Eye (tissue), 1 donor: ENCODE measurements at regions not wholly inside any gene's neighbourhood (a gene's known extent, or its start where the extent isn't known, plus 50 kb on each side); places are given as distances from the start of the nearest gene placed in this dataset.

ENCODE experiments used
- DNase-seq: peaks from one replicate; pipeline ENCODE4 v3.0.0-alpha.2; 2015

- DNase-seq: no peak
Measured at GRCh38 chr13:73228546-73228945, 169.7 kb downstream of the KLF5 start.

DNA sequence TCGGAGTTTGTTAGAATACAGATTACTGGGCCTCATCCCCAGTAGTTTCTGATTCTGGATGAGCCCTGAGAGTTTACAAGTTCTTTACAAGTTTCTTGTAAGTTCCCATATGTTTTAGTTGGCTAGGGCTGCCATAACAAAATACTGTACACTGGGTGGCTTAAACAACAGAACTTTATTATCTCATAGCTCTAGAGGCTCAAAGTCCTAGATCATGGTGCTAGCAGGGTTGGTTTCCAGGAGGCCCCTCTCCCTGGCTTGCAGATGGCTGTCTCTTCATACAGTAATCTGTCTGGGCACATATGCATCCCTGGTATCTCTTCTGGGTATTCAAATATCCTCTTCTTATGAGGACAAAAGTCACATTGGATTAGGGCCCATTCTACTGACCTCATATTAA is 167.2 kb downstream of the KLF5 start:
- DNase-seq: no peak

DNA sequence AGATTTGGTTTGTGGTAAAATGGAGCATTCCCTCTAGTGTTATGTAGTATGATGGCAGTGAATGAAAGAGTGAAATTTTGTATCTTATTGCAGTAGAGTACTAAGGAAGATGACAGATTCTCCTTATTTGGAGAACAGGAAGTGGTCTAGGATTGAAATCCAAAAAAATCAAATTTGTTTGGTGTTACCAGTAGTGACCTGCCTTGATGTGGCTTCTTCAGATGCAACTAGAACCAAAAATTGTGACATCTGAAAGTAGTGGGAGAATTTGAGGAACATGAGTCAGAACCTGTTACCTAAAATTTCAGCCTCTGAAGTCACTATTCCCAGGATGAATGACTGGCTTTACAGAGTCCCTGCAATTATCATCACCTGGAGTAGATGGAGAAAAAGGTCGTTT is 165.9 kb downstream of the KLF5 start:
- no peak for DNase-seq

DNA sequence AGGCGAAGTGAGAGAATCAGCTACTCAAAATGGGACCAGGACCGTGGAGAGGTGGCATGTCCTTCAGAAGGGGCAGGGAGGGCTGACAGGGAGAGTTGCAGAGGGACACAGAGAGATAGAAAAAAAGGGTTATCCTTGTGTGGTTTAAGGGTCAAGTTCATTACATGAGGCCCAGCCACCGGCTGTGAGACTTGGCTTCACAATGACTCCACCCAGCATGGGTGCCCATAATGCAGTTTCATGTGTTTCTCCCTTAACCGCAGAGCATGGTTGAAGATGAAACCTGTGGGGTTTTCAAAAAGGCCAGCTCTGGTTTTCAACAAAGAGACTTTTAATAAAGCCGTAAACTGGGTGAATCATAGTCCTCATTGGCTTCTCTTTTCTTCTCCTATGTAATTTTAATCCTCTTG is 164.6 kb downstream of the KLF5 start:
- DNase-seq: no peak

DNA sequence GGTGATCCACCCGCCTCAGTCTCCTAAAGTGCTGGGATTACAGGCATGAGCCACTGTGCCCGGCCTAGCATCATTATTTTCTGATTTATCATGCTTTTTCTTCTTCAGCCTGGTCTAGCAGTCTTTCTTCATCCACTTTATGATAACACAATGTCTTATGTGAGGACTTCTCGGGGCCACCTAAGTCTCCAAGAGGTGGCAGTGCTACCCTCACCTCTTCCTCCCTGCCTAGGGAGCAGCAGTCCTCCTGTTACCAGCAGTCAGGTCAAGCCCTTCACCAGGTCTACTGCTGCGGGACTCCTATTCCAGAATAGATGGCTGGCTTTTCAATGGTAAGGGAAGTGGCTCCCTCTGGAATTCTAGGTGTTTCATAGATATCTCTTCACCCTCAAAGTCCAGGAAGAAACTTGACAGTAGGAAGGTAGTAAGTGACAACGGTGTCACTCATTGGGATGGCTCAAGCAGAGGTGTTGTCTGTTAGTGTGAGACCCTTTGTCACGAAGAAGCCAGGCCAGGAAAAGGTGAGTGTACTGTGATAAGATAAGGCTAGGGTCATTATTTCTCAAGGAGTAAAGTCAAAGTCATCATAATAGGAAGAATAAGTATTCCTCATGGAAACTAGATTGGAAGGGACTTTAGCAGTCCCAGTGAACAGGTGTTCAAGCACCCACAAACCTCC is 164.0 kb downstream of the KLF5 start:
- DNase-seq: no peak

DNA sequence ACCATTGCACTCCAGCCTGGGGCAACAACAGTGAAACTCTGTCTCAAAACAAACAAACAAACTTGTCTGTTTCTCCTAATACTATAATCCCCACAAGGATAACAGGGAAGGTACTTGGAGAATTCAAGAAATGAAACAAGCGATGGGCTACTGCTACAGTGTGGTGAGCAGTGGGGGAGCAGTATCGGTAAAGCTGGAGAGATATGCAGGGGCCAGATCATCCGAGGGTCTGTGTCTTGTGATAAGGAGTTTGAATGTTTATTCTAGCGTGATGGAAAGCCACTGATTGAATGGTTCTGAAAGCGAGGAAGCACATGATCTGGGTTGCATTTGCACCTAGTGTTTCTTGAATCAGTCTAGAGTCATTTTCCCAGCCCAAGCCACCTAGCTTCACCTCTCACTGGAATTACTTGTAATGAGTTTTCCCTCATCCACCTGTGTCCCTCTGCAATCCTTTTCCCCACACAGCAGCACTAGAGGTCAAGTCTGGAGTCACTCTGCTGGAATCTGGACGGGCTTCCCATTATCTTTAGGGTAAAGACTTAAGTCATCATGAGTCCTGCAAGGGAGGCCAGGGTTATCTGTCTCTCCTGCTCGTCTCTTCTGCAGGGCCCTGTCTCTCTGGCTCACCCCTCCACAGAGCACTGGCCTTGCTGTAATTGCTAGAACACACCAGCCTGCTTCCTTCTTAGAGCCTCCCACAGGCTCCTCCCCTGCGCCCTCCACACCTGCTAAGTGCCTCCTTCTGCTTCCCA is 162.3 kb downstream of the KLF5 start:
- no peak for DNase-seq

DNA sequence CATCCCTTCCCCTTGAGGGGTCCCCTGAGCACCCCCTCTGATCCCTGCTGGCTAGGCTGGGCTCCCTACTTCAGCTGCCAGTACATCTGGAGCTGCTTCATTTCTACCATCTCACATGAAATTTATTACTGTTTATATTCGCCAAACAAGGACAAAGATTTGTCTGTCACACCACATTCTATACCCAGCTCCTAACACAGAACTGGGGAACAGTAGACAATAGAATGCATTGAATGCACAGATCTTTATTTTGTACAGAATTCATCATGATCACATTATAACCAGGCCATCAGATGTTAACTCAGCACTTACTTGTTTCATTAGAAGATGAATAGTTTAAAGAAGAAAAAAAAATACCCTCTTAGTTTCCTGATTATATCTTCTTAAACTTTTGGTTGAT is 159.4 kb downstream of the KLF5 start:
- no peak for DNase-seq

DNA sequence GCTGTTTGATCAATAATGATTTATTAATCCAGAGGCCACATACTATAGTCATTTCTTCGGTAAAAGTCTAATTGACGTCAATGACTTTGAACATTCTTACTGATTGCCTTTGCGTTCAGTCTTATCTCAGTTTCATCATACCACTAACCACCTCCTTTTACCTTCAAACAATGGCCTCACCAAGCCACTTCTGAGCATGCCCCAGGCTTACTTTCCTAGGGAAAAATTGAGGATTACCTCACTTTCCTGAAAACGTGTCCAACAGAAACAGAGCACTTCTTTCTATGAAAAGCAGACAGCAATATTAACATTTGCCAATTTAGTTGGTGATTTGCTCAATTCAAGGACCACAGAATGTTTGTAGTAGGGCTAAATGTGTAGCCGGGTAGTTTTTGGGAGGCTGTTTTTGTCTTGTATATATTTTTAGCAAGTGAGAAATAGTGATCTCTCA is 157.6 kb downstream of the KLF5 start:
- DNase-seq: peak; percentile 23

GRCh38 chr13:73215823-73216222 is 157.0 kb downstream of the KLF5 start:
- no peak for DNase-seq

DNA sequence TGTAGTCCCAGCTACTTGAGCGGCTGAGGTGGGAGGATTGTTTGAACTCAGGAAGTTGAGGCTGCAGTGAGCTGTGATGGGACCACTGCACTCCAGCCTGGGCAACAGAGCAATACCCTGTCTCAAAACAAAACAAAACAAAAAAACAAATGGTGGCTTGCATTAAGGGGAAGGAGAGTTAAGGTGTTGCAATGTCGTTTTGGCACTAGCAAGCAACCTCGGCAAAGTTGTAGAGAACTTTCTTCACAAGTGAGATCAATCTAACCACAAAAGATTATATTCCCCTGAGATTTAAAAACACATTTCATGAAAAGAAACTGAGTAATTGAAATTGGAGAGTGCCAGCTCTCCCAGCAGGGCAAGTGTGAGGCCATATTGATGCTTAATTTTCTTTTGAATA is 153.7 kb downstream of the KLF5 start:
- DNase-seq: no peak

DNA sequence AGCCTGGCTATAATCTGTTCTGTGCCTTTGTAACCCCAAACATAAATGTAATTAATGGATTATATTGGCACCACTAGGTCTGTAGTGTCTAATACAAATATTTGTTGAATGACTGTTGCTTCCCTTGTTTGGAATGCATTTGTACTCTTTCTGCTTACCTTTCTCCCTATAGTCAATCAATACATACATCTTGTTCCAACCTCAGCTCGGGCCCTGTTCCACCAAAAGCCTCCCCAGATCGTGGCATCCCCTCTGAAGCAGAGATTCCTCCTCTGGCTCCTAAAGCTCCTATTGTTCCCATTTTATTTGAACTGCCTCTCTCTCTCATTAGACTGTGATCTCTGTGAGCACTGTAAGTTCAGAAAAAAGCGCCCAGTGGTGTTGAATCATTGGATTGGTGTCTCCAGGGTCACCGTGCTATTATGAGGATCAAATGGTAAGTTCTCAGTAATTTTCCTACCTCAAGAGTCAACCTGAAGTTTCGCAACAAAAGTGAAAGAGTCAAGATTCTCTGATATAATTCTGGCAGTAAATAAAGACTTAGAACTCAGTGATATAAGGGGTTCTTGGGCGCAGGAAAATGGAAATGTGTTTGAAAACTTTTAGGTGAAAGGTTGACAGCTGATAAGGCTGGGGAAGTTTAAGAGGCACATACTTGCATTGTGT is 151.5 kb downstream of the KLF5 start:
- DNase-seq: no peak

- no peak for DNase-seq
Measured at GRCh38 chr13:73204952-73205351, 146.1 kb downstream of the KLF5 start.

- no peak for DNase-seq
Measured at GRCh38 chr13:73201626-73202025, 142.8 kb downstream of the KLF5 start.

- no peak for DNase-seq
Measured at GRCh38 chr13:73198991-73199411, 140.2 kb downstream of the KLF5 start.

GRCh38 chr13:73195091-73195490 is 136.3 kb downstream of the KLF5 start:
- no peak for DNase-seq

DNA sequence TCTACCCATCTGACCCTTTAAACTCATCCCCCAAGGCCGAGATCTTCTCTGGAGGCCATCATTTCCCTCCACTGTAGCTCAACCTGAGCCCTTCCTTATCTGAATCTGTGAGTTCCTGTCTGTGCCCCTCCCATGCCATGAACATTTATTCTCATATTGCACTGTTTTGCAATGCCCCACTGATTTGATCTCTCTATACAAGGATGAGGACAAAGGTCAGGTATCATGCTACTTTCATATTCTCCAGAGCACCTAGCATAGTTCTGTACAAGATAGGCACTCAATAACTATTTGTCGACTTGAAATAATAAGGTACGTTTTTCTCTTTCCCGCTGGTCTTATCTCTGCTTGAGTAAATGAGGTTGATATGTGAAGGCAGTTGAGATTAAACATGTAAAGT is 135.5 kb downstream of the KLF5 start:
- DNase-seq: no peak

DNA sequence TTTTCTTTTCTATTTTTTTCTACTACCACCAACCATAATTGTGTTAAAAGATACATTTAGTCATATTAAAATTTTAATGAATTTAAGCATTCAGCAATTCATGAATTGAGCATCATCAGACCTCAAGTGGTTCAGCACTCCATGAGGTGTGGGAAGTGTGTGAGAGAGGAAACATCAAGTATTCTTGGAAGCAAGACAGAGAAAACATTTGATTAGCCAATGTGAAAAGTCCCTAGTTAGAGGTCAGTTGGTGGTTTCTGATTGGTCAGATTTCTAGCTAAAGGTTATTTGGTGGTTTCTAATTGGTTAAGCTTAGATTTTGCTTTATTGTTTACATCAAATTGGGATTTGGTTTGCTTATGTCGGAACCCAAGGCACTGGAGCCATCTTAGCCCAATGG is 134.7 kb downstream of the KLF5 start:
- DNase-seq: no peak

- no peak for DNase-seq
Measured at GRCh38 chr13:73190477-73190876, 131.7 kb downstream of the KLF5 start.

DNA sequence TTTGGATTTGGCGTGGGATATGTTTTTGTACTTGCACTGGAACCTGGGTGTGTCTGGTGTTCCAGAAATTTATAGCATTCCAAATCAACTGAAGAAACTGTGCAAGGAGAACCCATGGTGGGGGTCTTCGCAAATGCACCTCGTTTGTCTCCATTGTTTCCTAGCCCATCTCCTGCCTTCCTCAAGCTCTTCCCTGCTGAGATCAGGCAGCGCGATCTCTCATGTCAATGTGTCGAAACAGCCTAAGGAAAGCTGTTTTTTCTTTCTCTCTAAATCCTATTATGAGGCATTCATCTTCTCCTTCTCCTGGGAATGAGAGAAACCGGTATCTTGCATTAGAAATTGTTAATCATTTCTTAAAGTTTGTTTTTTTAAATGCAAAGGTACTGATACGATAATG is 131.0 kb downstream of the KLF5 start:
- DNase-seq: no peak

DNA sequence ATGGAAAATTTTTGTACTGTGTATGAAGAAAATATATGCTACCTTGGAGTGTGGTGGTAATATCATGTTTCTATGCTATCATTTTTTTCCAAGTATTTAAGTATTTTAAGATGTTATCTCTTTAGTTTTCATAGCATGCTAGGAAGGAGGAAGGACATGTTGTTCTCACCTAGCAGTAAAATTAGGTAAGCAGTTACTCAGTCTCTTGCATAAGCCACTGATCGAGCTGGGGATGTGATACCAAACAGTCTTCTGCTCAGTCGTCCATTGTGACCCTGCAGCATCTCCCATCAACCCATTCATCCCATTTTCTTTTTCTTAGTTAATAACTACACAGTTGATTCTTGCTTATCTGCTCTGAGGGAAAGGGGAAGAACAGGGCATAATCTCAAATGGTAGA is 130.6 kb downstream of the KLF5 start:
- DNase-seq: no peak

DNA sequence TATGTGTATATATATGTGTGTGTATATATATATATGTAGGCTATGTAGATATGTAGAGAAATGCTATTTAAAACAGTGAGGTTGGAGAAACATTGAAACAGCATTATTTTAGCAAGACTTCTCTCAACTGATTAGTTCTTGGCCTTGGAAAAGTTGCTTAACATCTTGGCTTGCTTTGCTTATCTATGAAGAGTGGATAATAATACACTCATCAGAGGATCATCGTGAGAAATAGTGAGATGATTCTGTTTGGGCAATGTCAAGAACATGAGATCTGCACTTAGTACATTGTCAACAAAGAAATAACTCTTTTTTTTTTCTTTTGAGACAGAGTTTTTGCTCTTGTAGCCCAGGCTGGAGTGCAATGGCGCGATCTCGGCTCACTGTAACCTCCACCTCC is 128.3 kb downstream of the KLF5 start:
- DNase-seq: no peak

DNA sequence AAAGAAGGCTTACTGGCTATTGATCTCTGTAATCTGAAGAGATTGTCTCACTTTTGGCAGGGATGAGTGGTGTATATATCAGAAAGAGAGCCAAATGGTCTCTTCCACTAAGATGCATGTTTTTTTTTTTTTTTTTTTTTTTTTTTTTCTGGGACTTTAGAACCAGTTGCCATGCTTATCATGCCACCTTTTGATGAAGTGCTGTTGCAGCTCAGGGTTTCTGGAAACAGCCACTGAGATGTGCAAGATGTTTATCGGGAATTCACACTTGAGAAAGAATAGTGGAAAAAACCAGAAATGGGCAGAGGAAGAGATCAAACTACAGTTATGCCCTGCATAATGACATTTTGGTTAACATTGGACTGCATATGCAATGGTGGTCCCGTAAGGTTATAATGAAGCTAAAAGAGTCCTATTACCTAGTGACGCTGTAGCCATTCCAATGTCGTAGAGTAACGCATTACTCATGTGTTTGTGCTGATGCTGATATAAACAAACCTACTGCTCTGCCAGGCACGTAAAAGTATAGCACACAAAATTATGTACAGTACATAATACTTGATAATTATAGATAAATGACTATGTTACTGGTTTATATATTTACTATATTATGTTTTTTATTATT is 121.0 kb downstream of the KLF5 start:
- DNase-seq: no peak

GRCh38 chr13:73177916-73178565 is 119.2 kb downstream of the KLF5 start:
- no peak for DNase-seq
